ENCODE measurements at regions not wholly inside any gene's neighbourhood (a gene's known extent, or its start where the extent isn't known, plus 50 kb on each side); places are given as distances from the start of the nearest gene placed in this dataset.
"Not testable (repeated sequence)": the region's sequence is repeated elsewhere in the genome, so short reads cannot be mapped to it uniquely, and the experiment has no call there.

DNA sequence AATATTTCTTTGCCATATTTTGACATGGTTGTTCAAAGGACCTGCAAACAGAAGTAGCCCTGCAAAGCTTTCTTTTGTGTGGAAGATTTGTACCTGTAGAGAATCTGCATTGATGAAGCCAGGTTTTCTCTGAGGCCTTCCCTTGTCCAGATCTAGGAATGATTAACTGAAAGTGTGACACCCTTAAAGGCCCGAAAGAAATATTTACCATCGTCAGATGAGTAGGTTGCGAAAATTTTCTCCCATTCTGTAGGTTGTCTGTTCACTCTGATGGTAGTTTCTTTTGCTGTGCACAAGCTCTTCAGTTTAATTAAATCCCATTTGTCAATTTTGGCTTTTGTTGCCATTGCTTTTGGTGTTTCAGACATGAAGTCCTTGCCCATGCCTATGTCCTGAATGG is 439.0 kb downstream of the SMARCA1 start:
- DNase-seq (ENCODE audit: low spot score), result not testable (repeated sequence)

DNA sequence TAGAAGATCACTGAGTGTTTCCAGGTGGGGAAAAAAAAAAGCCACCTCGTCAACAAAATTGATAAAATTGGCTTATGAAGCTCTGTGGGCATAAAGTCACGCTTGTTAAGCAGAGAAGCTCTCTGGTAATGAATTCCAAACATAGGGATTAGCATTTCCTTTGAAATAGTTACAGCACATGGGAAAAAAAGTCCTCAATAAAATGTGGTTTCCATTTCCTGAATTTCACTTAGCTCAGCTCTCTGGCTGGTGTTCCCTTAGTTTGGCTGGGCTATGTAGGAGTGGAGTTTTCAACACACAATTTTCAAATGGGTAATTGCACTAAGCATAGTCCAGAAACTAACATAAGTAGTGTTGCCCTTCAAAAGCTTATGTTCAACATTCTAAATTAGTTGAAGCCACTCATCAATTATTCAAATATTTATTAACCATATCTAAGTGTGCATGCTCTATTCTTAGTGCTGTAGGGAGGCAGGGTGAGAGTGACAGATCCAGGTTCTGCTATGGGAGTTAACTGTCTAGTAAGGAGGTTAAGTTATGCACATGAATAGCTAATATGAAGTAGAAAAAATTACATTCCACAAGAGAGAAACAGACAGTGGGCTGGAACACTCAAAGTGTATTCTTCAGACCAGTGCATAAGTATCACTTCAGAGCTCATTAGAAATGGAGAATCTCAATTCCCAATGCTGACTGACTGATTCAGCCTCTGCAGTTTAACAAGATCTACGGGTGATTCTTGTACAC is 445.7 kb downstream of the SMARCA1 start:
- DNase-seq (ENCODE audit: low spot score), result no peak

DNA sequence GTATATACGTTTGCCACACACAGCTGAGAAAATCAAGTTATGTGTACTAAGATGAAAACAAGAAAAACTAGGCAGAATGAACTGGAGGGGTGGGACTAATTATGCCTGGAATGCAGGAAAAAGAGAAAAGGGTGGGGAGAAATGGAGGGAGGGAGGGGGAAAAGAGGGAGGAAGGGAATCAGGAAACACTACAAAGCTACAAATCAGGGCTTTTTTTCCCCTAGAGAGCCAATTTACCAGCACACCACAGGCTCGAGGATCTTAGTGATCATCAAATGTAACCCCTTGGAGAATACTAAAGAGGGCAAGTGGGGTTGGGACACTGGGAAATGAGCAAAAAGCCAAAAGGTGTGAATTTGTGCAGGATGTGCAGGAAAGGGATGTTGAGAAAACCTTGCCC is 451.9 kb downstream of the SMARCA1 start:
- no peak for DNase-seq (ENCODE audit: low spot score)

DNA sequence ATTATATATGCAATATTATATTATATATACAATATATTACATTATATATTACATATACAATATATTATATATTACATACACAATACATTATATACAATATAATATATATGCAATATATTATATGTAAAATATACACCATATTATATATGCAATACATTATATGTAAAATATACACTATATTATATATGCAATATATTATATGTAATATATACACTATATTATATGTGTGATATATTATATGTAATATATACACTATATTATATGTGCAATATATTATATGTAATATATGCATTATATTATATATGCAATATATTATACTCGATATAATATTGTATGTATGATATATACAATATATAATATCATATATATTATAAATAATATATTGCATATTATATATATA is 457.4 kb downstream of the SMARCA1 start:
- DNase-seq (ENCODE audit: low spot score), result no peak

DNA sequence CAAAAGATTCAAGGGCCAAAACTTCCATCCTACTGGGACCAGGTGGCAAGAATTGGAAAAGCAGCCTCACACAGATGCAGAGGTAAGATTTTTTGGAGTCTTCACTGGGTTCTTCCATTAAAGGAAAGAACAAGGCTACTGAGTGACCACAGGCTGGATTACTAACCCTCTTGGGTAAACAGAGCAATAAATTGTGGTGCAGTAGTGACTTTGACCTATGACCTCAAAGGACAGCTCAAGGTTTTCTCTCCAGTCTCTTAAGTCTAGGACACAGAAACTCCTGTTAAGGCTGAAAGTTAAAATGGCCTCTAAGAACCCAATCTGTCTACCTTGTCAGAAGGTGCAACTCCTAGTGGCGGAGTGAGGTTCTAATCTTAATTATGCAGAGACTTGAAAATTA is 464.9 kb downstream of the SMARCA1 start:
- DNase-seq (ENCODE audit: low spot score), result no peak

DNA sequence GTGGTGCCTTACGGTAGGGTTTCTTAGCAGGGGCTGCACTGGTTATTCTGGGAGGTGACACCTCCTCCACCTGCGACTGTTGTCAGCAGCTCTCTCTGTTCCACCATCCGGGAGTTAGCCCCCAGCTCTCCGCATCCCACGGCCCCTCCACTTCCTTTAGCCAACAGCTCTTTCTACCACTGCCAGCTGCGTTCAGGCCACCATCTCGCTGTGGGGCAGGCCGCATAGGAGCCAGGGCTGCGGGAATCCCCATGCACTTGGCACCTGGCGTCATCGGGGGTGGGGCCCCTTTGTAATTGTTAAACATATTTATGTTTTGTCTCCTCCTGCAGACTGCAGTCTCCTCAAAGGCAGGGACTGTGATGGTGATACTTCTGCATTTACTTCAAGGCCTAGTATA is 480.2 kb downstream of the SMARCA1 start:
- no peak for DNase-seq (ENCODE audit: low spot score)

DNA sequence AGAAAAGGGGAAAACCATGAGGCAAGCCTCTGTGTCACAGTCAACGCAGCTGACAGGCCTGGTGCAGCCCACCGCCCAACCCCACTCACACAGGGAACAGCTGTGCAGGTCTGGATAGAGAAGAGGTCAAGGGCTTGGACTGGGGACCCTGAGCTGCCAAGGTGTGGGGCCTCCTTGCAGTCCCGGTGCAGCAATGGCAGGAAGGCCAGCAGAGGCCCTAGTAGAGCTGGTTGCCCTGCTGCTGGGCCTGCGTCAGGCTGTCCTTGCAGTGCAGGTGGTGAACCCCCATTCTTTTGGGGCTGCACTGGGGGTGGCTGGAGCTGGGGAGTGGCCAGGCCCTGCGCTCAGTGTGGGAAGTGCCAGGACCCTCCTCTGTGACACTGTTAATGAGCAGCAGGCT is 482.0 kb downstream of the SMARCA1 start:
- DNase-seq (ENCODE audit: low spot score), result no peak

DNA sequence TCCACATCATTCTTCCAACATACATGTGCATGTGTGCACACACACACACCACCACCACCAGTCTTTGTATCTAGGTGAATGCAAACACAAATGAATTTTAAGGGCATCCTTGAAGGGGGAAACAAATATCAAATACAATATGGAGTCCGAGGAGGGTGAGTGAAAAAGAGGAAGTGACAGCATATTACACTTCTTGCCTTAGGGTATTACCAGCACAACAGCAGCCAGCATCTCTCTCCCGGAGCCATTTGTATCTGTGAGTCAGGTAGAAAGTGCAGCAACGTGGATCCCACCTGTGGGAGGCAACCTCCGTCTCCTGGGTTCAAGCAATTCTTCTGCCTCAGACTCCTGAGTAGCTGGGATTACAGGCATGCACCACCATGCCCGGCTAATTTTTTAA is 483.2 kb downstream of the SMARCA1 start:
- no peak for DNase-seq (ENCODE audit: low spot score)

- no peak for DNase-seq (ENCODE audit: low spot score)
Observed at GRCh38 chrX:129039176-129039575, 484.1 kb downstream of the SMARCA1 start.

DNA sequence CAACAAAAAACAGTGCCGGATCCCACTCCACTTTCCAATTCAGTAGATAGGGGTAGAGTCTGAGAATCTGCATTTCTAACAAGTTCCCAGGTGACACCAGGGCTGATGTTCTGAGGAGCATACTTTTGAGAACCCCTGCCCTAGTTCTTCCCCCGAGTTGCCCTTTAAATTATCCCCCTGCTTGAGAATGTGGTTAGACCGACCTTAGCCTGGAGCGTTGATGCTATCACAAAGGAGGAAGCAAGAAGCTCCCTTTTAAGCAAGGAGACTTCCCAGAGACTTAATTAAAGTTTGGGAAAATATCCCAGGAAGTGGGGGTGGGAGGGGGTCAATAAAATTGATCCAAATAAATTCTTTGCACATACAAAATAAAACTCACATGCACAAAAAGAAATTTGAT is 485.9 kb downstream of the SMARCA1 start:
- no peak for DNase-seq (ENCODE audit: low spot score)

DNA sequence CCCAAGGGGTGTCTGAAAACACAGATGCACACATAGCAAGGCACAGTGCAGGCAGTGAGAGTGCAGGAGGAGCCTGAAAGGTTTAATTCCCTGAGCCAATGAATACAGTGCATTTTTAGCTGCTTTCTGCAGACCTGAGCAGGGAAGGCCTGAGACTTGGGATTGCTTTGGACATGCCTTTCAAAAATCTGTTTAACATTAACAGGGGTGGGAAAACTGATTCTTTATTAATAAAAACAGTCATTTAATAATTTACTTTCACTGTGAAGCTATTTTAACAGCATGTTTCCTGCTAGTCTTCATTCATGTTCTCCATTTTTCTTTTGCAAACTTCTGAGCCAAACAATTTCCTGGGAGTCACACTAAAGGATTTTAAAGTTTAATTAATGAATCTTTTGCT is 488.1 kb downstream of the SMARCA1 start:
- DNase-seq (ENCODE audit: low spot score), result no peak

DNA sequence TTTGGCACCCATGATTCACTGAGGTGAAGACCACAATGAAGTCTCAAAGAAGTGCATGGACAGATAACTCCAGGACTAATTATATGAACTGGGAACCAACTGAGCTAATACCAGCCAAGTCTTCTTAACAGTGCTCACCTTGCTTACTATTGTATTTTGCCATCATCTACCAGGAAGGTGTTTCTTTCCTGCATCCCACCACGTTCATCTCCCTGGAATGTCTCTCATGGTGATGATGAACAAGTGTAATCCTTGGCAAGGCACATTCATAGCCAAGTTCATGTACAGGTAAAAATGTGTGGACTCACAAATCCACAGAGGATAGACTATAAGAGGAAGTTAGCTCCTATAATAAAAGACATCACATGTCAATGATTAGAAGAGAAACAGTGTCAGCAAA is 489.1 kb downstream of the SMARCA1 start:
- no peak for DNase-seq (ENCODE audit: low spot score)

DNA sequence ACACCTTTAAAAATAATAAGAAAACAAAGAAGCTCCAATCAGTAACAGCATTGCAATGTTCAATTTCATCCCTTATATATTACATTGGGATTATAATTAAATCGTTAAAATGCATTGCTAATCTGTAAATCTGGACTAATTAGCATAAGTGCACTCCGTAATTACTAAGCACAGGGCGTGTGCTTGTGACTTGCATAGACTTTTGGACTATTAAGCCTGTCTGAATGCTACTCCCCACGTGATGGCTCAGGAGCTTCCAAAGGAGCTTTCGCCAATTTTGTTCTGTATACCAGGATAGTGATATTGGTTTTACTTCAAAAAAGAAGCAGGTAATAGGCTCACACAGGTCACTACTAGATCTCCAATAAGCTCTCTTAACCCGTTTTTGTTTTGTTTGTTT is 497.1 kb downstream of the SMARCA1 start:
- DNase-seq (ENCODE audit: low spot score), result no peak

GRCh38 chrX:129025376-129025775 is 497.9 kb downstream of the SMARCA1 start:
- DNase-seq (ENCODE audit: low spot score), result no peak

DNA sequence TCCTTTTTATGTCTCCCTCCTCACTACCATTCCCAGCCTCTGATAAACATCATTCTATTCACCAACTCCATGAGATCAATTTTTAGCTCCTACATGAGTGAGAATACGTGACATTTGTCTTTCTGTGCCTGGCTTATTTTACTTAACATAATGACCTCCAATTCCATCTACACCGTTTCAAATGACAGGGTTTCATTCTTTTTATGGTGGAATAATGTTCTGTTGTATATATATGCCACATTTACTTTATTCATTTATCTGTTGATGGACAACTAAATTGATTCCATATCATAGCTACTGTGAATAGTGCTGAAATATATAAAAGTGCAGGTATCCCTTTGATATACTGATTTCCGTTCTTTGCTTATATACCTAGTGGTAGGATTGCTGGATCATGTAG is 503.9 kb downstream of the SMARCA1 start:
- DNase-seq (ENCODE audit: low spot score), result no peak

- no peak for DNase-seq (ENCODE audit: low spot score)
Observed at GRCh38 chrX:129015381-129015780, 507.9 kb downstream of the SMARCA1 start.

DNA sequence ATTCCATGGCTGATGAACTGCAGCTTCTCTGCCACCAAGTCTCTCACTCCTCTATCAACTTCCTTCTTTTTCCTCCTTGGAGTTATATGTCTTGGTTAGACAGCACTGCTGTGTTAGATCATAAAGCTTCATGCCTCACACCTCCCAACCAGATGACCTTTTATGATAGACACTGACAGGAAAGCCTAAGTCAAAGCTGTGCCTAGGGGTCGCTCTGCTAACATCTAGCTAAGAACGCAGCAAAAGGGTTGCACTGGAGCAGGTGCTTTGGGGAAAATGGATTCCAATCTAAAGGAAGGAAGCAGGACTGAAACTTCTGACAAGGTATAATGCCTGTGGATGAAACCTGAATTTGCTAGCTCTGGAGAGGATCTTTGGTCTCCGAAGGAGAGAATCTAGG is 509.7 kb downstream of the SMARCA1 start:
- no peak for DNase-seq (ENCODE audit: low spot score)

- no peak for DNase-seq (ENCODE audit: low spot score)
Observed at GRCh38 chrX:129007631-129008030, 515.7 kb downstream of the SMARCA1 start.

GRCh38 chrX:129006491-129006890 is 516.8 kb downstream of the SMARCA1 start:
- DNase-seq (ENCODE audit: low spot score), result no peak

DNA sequence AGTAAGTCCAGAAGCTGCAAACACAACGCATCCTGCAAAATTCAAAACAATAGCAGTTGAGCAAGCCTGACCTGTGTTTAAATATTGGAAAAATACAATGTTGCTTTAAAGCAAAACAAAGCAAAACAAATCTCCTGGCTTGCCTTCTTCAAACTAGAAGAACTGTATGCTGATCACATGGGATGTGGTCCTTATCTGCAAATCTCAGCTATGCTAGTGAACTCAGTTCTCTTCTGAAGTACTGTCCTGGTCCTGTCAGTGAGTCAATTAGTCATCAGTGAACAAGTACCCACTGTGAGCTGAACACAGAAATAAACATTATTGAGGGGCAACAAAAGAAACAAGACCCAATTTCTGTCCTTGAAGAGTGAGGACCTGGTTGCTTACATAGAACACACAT is 522.5 kb downstream of the SMARCA1 start:
- no peak for DNase-seq (ENCODE audit: low spot score)

- no peak for DNase-seq (ENCODE audit: low spot score)
Observed at GRCh38 chrX:129000018-129000417, 523.3 kb downstream of the SMARCA1 start.

DNA sequence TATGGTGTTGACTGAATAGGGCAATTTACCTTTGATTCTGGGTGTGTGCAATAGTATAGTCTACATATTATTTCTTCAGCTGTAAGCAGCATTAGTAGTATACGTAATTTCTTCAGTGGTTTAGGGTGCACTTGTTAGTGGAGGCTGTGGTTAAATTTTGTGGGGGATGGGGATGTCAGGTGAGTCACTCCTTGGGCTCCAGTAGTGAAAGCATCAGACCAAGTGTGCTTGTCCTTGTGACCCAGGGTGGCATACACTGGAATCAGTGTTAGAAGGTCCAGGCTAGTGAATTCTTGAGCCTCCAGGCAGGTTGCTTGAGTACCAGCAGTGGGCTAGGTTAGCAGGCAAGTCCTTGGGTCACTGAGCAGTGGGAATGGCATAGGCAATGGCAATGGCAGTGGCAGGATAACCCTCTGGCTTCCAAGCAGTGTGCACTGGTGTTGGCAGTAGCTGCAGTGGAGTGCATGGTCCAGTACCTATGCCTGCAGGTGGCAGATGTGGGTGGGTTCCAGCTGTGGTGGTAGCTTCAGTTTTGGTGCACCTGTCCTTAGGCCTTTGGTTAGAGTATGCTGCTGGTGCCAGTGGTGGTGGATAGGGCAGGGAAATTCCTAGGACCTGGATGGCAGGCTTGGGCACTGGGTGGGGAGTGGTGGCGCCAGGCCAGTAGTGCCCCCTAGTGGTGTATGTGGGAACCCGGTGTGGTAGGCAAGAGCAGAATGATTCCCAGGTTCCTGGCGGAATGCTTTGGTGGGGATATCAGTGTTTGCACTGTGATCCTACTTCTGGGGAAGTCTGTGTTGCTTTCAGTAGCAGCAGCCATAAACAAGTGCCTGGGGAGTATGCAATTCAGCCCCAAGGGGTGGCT is 531.0 kb downstream of the SMARCA1 start:
- no peak for DNase-seq (ENCODE audit: low spot score)

GRCh38 chrX:128975745-128976144 is 547.5 kb downstream of the SMARCA1 start:
- DNase-seq (ENCODE audit: low spot score), result no peak

- DNase-seq (ENCODE audit: low spot score), result no peak
Observed at GRCh38 chrX:128973033-128973432, 550.3 kb downstream of the SMARCA1 start.

Data from AG20443 (cell line).